ENCODE measurements at regions not wholly inside any gene's neighbourhood (a gene's known extent, or its start where the extent isn't known, plus 50 kb on each side); places are given as distances from the start of the nearest gene placed in this dataset.

GRCh38 chr1:215453440-215453839 lies 113.7 kb upstream of the KCTD3 start:
- Histone ChIP-seq H2BK5ac (ENCODE audit: low read depth, low read length, poor library complexity, severe bottlenecking) (no peak overlapping the region), H3K27me3 (ENCODE audit: control insufficient read depth, insufficient read depth, low read length) (peaks cover 5% of the 10 kb centered on the region; the same call in 1 of the 2 replicates), H2BK120ac (ENCODE audit: low read depth, low read length) (no peak overlapping the region), H2AFZ (replicated peaks; ENCODE audit: low read length, poor library complexity) (no peak overlapping the region), H3K23ac (ENCODE audit: low read depth, low read length) (no peak overlapping the region), H3K4me3 (ENCODE audit: insufficient read depth, low read depth, low read length) (no peak overlapping the region), H4K8ac (ENCODE audit: low read depth in 2 of 2, low read length in 2 of 2) (no peak overlapping the region), H3K9me1 (ENCODE audit: insufficient read depth, low read length) (no peaks in the 10 kb centered on the region), H3K9ac (ENCODE audit: low read depth, low read length) (no peak overlapping the region), H3K36me3 (ENCODE audit: control insufficient read depth, insufficient read depth, low read length) (no peaks in the 10 kb centered on the region), H3K79me1 (ENCODE audit: low read depth in 1 of 2, low read length in 2 of 2) (no peaks in the 10 kb centered on the region), H3K18ac (ENCODE audit: low read depth, low read length) (no peak overlapping the region), H4K5ac (ENCODE audit: low read depth, low read length) (no peak overlapping the region), H3K56ac (ENCODE audit: extremely low read depth, insufficient read depth, low read length) (no peak overlapping the region), H2BK20ac (ENCODE audit: low read depth, low read length) (no peak overlapping the region), H3K27ac (ENCODE audit: insufficient read depth, low read length) (no peak overlapping the region), H3K4me2 (ENCODE audit: low read depth, low read length) (no peak overlapping the region), H4K20me1 (ENCODE audit: insufficient read depth, low read length) (no peaks in the 10 kb centered on the region), H3K4ac (ENCODE audit: low read depth, low read length) (no peak overlapping the region), H4K91ac (ENCODE audit: insufficient read depth, low read depth, low read length) (no peak overlapping the region), H2AK5ac (ENCODE audit: low read depth, low read length) (no peak overlapping the region), H3K14ac (replicated peaks; ENCODE audit: low read depth, low read length) (no peak overlapping the region), H2AK9ac (replicated peaks; ENCODE audit: low read depth, low read length, poor library complexity) (no peak overlapping the region), H3K9me3 (ENCODE audit: control insufficient read depth, insufficient read depth, low read length) (no peaks in the 10 kb centered on the region), H2BK15ac (ENCODE audit: low read depth, low read length) (no peak overlapping the region), H3K4me1 (ENCODE audit: control insufficient read depth, insufficient read depth, low read length) (no peaks in the 10 kb centered on the region; the same call in 1 of the 2 replicates)
- in situ Hi-C loops (cut with MboI; ENCODE audit: low sequenced_read_pairs) (no loop called here), dilution Hi-C loops (cut with HindIII; ENCODE audit: low sequenced_read_pairs, unreplicated experiment) (no loop called here), intact Hi-C loops (cut with micrococcal nuclease) (no loop called here)
- TF ChIP-seq CEBPB (IDR thresholded peaks at IDR 0.05; ENCODE audit: low read depth, low read length) (no peak), MAFK (IDR thresholded peaks at IDR 0.05; ENCODE audit: low read depth, low read length) (no peak), FOS (IDR thresholded peaks at IDR 0.05; ENCODE audit: low read depth, low read length) (no peak), CTCF (conservative IDR thresholded peaks at IDR 0.05; ENCODE audit: low read depth, low read length) (no peak), USF2 (IDR thresholded peaks at IDR 0.05; ENCODE audit: low read depth, low read length) (no peak), RCOR1 (IDR thresholded peaks at IDR 0.05; ENCODE audit: insufficient replicate concordance, low read length) (no peak), CHD1 (IDR thresholded peaks at IDR 0.05; ENCODE audit: low read depth, low read length) (no peak)
- BruUV-seq (replicated peaks) = no TSS peak
- no peak for DNase-seq
- CTCF ChIA-PET = interaction anchor here (0.6 kb wide), 1 partner anchor 17 kb away, joined by 3 read pairs; no protein-coding TSS in a partner anchor
- ATAC-seq (ENCODE audit: low read depth) = no peak
- POLR2A ChIA-PET (ENCODE audit: unreplicated experiment) = no interaction called here

Data from IMR-90 (cell line).